CD14-positive monocyte (primary cell): ENCODE measurements at regions not wholly inside any gene's neighbourhood (a gene's known extent, or its start where the extent isn't known, plus 50 kb on each side); places are given as distances from the start of the nearest gene placed in this dataset.

Experiments used
- DNase-seq, 3 donors: peaks; one replicate each; pipeline ENCODE4 v3.0.0-alpha.2; 2011 to 2022
- H2AFZ ChIP-seq: 2 replicates; pipeline ENCODE4 v1.6.0; 2012; ENCODE audit warnings: mild to moderate bottlenecking, low read depth, low read length, inconsistent platforms; ENCODE audit not compliant: insufficient read depth, poor library complexity, severe bottlenecking
- H3K27ac ChIP-seq, 2 donors: 1 replicate in 1 of 2; 2 replicates in 1 of 2; pipeline ENCODE4 v1.5.1; 2012 to 2013; ENCODE audit warnings: low read length in 2 of 2, control low read depth in 1 of 2, inconsistent platforms in 1 of 2, low read depth in 1 of 2, mild to moderate bottlenecking in 1 of 2
- H3K27me3 ChIP-seq, 2 donors: one replicate each; pipeline versions ENCODE4 v1.6.0 to v1.6.1; 2011 to 2013; ENCODE audit warnings: low read length in 2 of 2; ENCODE audit not compliant: control insufficient read depth in 2 of 2, insufficient read depth in 2 of 2
- H3K36me3 ChIP-seq, 2 donors: replicated peaks in 1 of 2; 1 replicate in 1 of 2; 2 replicates in 1 of 2; pipeline versions ENCODE4 v1.5.1 to v1.6.1; 2012 to 2013; ENCODE audit warnings: low read length in 2 of 2, control low read depth in 1 of 2, inconsistent platforms in 1 of 2, mild to moderate bottlenecking in 1 of 2; ENCODE audit not compliant: insufficient read depth in 2 of 2, control insufficient read depth in 1 of 2
- H3K4me1 ChIP-seq, 2 donors: 1 replicate in 1 of 2; 2 replicates in 1 of 2; pipeline versions ENCODE4 v1.5.1 to v1.6.1; 2012 to 2013; ENCODE audit warnings: low read length in 2 of 2, control low read depth in 1 of 2, inconsistent platforms in 1 of 2, mild to moderate bottlenecking in 1 of 2, moderate library complexity in 1 of 2; ENCODE audit not compliant: insufficient read depth in 2 of 2, control insufficient read depth in 1 of 2
- H3K4me2 ChIP-seq: replicated peaks from 2 replicates; pipeline ENCODE3; 2012; ENCODE audit warnings: low read length, moderate library complexity, mild to moderate bottlenecking; ENCODE audit not compliant: poor library complexity, severe bottlenecking; ENCODE audit errors: extremely low read depth
- H3K4me3 ChIP-seq, 3 experiments: fragments of 200-600 bp in 1 of 3; sonication (generic) in 1 of 3; replicated peaks in 1 of 3; 1 replicate in 2 of 3; 2 replicates in 1 of 3; pipeline ENCODE4 v1.5.1; 2011 to 2013; ENCODE audit warnings: low read length in 3 of 3, mild to moderate bottlenecking in 3 of 3, control low read depth in 2 of 3, low read depth in 2 of 3, inconsistent platforms in 1 of 3, moderate library complexity in 1 of 3
- H3K79me2 ChIP-seq: 2 replicates; pipeline ENCODE4 v1.6.0; 2012; ENCODE audit warnings: mild to moderate bottlenecking, control low read depth, inconsistent platforms, low read length, moderate library complexity; ENCODE audit not compliant: insufficient read depth
- H3K9ac ChIP-seq: 2 replicates; pipeline ENCODE4 v1.6.0; 2017; ENCODE audit warnings: low read length, mild to moderate bottlenecking; ENCODE audit not compliant: insufficient read depth, poor library complexity, severe bottlenecking
- H3K9me3 ChIP-seq, 2 donors: replicated peaks in 1 of 2; 1 replicate in 1 of 2; 2 replicates in 1 of 2; pipeline versions ENCODE4 v1.5.1 to v1.6.1; 2012 to 2013; ENCODE audit warnings: low read length in 2 of 2, control low read depth in 1 of 2; ENCODE audit not compliant: control insufficient read depth in 1 of 2, insufficient read depth in 1 of 2
- H4K20me1 ChIP-seq: 2 replicates; pipeline ENCODE4 v1.6.0; 2012; ENCODE audit warnings: mild to moderate bottlenecking, low read length, control low read depth, moderate library complexity; ENCODE audit not compliant: insufficient read depth
- H3K27ac Mint-ChIP-seq, 7 donors: one replicate each; pipeline ENCODE4 v1.8.0; 2020; ENCODE audit warnings: mild to moderate bottlenecking in 7 of 7, mixed read lengths in 7 of 7, moderate library complexity in 6 of 7, inconsistent platforms in 2 of 7
- H3K27me3 Mint-ChIP-seq, 3 donors: one replicate each; pipeline ENCODE4 v1.8.0; 2021 to 2022; ENCODE audit warnings: low read depth in 3 of 3, mild to moderate bottlenecking in 3 of 3, mixed read lengths in 3 of 3, moderate library complexity in 3 of 3, inconsistent platforms in 1 of 3
- H3K36me3 Mint-ChIP-seq, 2 donors: one replicate each; pipeline ENCODE4 v1.8.0; 2020; ENCODE audit warnings: mixed read lengths in 2 of 2, inconsistent platforms in 1 of 2, mild to moderate bottlenecking in 1 of 2
- H3K4me1 Mint-ChIP-seq: one replicate; pipeline ENCODE4 v1.8.0; 2020; ENCODE audit warnings: mild to moderate bottlenecking, mixed read lengths
- H3K4me3 Mint-ChIP-seq, 2 donors: one replicate each; pipeline ENCODE4 v1.8.0; 2020; ENCODE audit warnings: mild to moderate bottlenecking in 2 of 2, mixed read lengths in 2 of 2, moderate library complexity in 1 of 2
- H3K9me3 Mint-ChIP-seq, 7 donors: one replicate each; pipeline ENCODE4 v1.8.0; 2020 to 2022; ENCODE audit warnings: mixed read lengths in 7 of 7, mild to moderate bottlenecking in 6 of 7, moderate library complexity in 6 of 7, inconsistent platforms in 2 of 7
- CTCF ChIP-seq: fragments of 200-600 bp; IDR thresholded peaks from one replicate; pipeline ENCODE4 v1.8.0; 2022; ENCODE audit warnings: antibody characterized with exemption, mild to moderate bottlenecking
- WGBS: methylation state at CpG from one replicate; pipeline ENCODE4 v1.1.5; 2013; ENCODE audit warnings: missing lambda C conversion rate; ENCODE audit not compliant: insufficient coverage; 5-methylcytosine and 5-hydroxymethylcytosine counted together
- intact Hi-C, 2 donors: fragments of 100-400 bp; cut with micrococcal nuclease; formaldehyde crosslinking; loops; one replicate each; pipeline versions ENCODE4 v1.15.0 to v1.15.1; 2023

- H3K27ac Mint-ChIP-seq: no peak overlapping the region
- H3K4me1 Mint-ChIP-seq: no peaks in the 10 kb centered on the region
- Histone ChIP-seq H3K79me2 (no peaks in the 10 kb centered on the region), H3K36me3 (no peaks in the 10 kb centered on the region), H3K4me3 (no peak overlapping the region), H3K9ac (no peak overlapping the region), H2AFZ (no peak overlapping the region), H3K9me3 (peaks cover 5 to 7% of the 10 kb centered on the region in 2 donors), H3K4me2 (no peak overlapping the region), H4K20me1 (no peaks in the 10 kb centered on the region), H3K27me3 (no peaks in the 10 kb centered on the region), H3K4me1 (no peaks in the 10 kb centered on the region), H3K27ac (no peak overlapping the region)
- H3K9me3 Mint-ChIP-seq: peaks cover 0 to 5% (median 2%) of the 10 kb centered on the region in 7 donors
- H3K4me3 Mint-ChIP-seq: no peak overlapping the region
- H3K27me3 Mint-ChIP-seq: peaks cover 0 to 1% (median 0%) of the 10 kb centered on the region in 3 donors
- 80% methylated on average over 1 of the region's 6 CpGs for WGBS
- TF ChIP-seq CTCF: no peak
- H3K36me3 Mint-ChIP-seq: no peaks in the 10 kb centered on the region
- DNase-seq: no peak
- intact Hi-C loops: no loop called here
Measured at GRCh38 chr16:80346111-80346632, 194.6 kb upstream of the DYNLRB2 start.

GRCh38 chr16:80345701-80346100, 195.1 kb upstream of the DYNLRB2 start:
- Histone ChIP-seq H3K79me2 (no peaks in the 10 kb centered on the region), H3K9ac (no peak overlapping the region), H3K36me3 (no peaks in the 10 kb centered on the region), H3K4me3 (no peak overlapping the region), H2AFZ (no peak overlapping the region), H3K27ac (no peak overlapping the region), H3K4me2 (no peak overlapping the region), H3K9me3 (peaks cover 5 to 7% of the 10 kb centered on the region in 2 donors), H3K27me3 (no peaks in the 10 kb centered on the region), H3K4me1 (no peaks in the 10 kb centered on the region), H4K20me1 (no peaks in the 10 kb centered on the region)
- no peak for TF ChIP-seq CTCF
- no peak for DNase-seq
- Mint-ChIP-seq H3K4me1 (no peaks in the 10 kb centered on the region), H3K36me3 (no peaks in the 10 kb centered on the region), H3K9me3 (peaks cover 0 to 6% (median 2%) of the 10 kb centered on the region in 7 donors), H3K27ac (no peak overlapping the region), H3K27me3 (peaks cover 0 to 1% (median 0%) of the 10 kb centered on the region in 3 donors), H3K4me3 (no peak overlapping the region)
- intact Hi-C loops: no loop called here
- 100% methylated on average over 2 of the region's 3 CpGs for WGBS
